ENCODE measurements at regions not wholly inside any gene's neighbourhood (a gene's known extent, or its start where the extent isn't known, plus 50 kb on each side); places are given as distances from the start of the nearest gene placed in this dataset.
"Not testable (repeated sequence)": the region's sequence is repeated elsewhere in the genome, so short reads cannot be mapped to it uniquely, and the experiment has no call there.

- no peak for DNase-seq (ENCODE audit: low read depth)
Measured at GRCh38 chr10:29788113-29788512, 153.3 kb upstream of the SVIL start.

GRCh38 chr10:29785701-29786100 lies 150.9 kb upstream of the SVIL start:
- no peak for DNase-seq (ENCODE audit: low read depth)

GRCh38 chr10:29784175-29784773 lies 149.5 kb upstream of the SVIL start:
- DNase-seq (ENCODE audit: low read depth) = no peak

GRCh38 chr10:29783201-29783947 lies 148.6 kb upstream of the SVIL start:
- no peak for DNase-seq (ENCODE audit: low read depth)

GRCh38 chr10:29780639-29781038 lies 145.9 kb upstream of the SVIL start:
- DNase-seq (ENCODE audit: low read depth) = no peak

- no peak for DNase-seq (ENCODE audit: low read depth)
Measured at GRCh38 chr10:29780096-29780495, 145.3 kb upstream of the SVIL start.

GRCh38 chr10:29776246-29776645 lies 141.5 kb upstream of the SVIL start:
- DNase-seq (ENCODE audit: low read depth) = no peak

- no peak for DNase-seq (ENCODE audit: low read depth)
Measured at GRCh38 chr10:29774475-29774874, 139.7 kb upstream of the SVIL start.

- DNase-seq (ENCODE audit: low read depth) = no peak
Measured at GRCh38 chr10:29773675-29774091, 138.9 kb upstream of the SVIL start.

- DNase-seq (ENCODE audit: low read depth) = no peak
Measured at GRCh38 chr10:29772403-29772802, 137.6 kb upstream of the SVIL start.

GRCh38 chr10:29771376-29771775 lies 136.6 kb upstream of the SVIL start:
- no peak for DNase-seq (ENCODE audit: low read depth)

- DNase-seq (ENCODE audit: low read depth) = not testable (repeated sequence)
Measured at GRCh38 chr10:29769277-29769676, 134.5 kb upstream of the SVIL start.

GRCh38 chr10:29767968-29768367 lies 133.2 kb upstream of the SVIL start:
- no peak for DNase-seq (ENCODE audit: low read depth)

GRCh38 chr10:29766753-29767152 lies 132.0 kb upstream of the SVIL start:
- no peak for DNase-seq (ENCODE audit: low read depth)

- DNase-seq (ENCODE audit: low read depth) = no peak
Measured at GRCh38 chr10:29765330-29765729, 130.6 kb upstream of the SVIL start.

GRCh38 chr10:29763396-29763795 lies 128.6 kb upstream of the SVIL start:
- no peak for DNase-seq (ENCODE audit: low read depth)

GRCh38 chr10:29761916-29762315 lies 127.1 kb upstream of the SVIL start:
- DNase-seq (ENCODE audit: low read depth) = no peak

GRCh38 chr10:29760138-29760900 lies 125.5 kb upstream of the SVIL start:
- no peak for DNase-seq (ENCODE audit: low read depth)

GRCh38 chr10:29757551-29758297 lies 123.0 kb upstream of the SVIL start:
- no peak for DNase-seq (ENCODE audit: low read depth)

- no peak for DNase-seq (ENCODE audit: low read depth)
Measured at GRCh38 chr10:29756451-29756850, 121.7 kb upstream of the SVIL start.

- no peak for DNase-seq (ENCODE audit: low read depth)
Measured at GRCh38 chr10:29753283-29753682, 118.5 kb upstream of the SVIL start.

- DNase-seq (ENCODE audit: low read depth) = no peak
Measured at GRCh38 chr10:29751684-29752083, 116.9 kb upstream of the SVIL start.

Data from activated T-helper 1 cell treated with Interleukin-2 at 50 U/mL for 16 hours (primary cell).